Activated CD4-positive, alpha-beta T cell treated with anti-CD3 and anti-CD28 coated beads for 36 hours (primary cell): ENCODE measurements at regions not wholly inside any gene's neighbourhood (a gene's known extent, or its start where the extent isn't known, plus 50 kb on each side); places are given as distances from the start of the nearest gene placed in this dataset.
"Not testable (repeated sequence)": the region's sequence is repeated elsewhere in the genome, so short reads cannot be mapped to it uniquely, and the experiment has no call there.

Experiments used
- ATAC-seq: fragments of 200-7000 bp; cut with Tn5 transposase; one replicate; pipeline ENCODE4 v1.10.0; 2021; ENCODE audit warnings: mild to moderate bottlenecking, moderate library complexity
- CTCF ChIA-PET: fragments of 350-600 bp; sonication (Branson Sonifier 250); formaldehyde crosslinking; loops from one replicate; lab custom pipeline; 2021; ENCODE audit warnings: antibody characterized with exemption; lab: Charles Lee
- POLR2A ChIA-PET: fragments of 350-600 bp; sonication (Branson Sonifier 250); formaldehyde crosslinking; loops from one replicate; lab custom pipeline; 2021; ENCODE audit warnings: antibody characterized with exemption, inconsistent platforms; lab: Charles Lee
- DNase-seq: peaks from one replicate; pipeline ENCODE4 v3.0.0-alpha.2; 2020
- H3K27ac Mint-ChIP-seq: one replicate; pipeline ENCODE4 v1.8.0; 2021; ENCODE audit warnings: mixed read lengths
- H3K27me3 Mint-ChIP-seq: one replicate; pipeline ENCODE4 v1.8.0; 2021; ENCODE audit warnings: mixed read lengths
- H3K36me3 Mint-ChIP-seq: one replicate; pipeline ENCODE4 v1.8.0; 2021; ENCODE audit warnings: low read depth, mixed read lengths
- H3K4me1 Mint-ChIP-seq: one replicate; pipeline ENCODE4 v1.8.0; 2021; ENCODE audit warnings: mixed read lengths
- H3K4me3 Mint-ChIP-seq: one replicate; pipeline ENCODE4 v1.8.0; 2021; ENCODE audit warnings: mild to moderate bottlenecking, moderate library complexity, mixed read lengths
- H3K9me3 Mint-ChIP-seq: one replicate; pipeline ENCODE4 v1.8.0; 2021; ENCODE audit warnings: low read depth, mixed read lengths
- intact Hi-C, 2 experiments: fragments of 100-400 bp; cut with DNase I in 1 of 2; cut with micrococcal nuclease in 1 of 2; formaldehyde crosslinking; loops; one replicate each; pipeline versions ENCODE4 v1.14.2 to v1.15.1; 2022 to 2024; cut with DNase I, micrococcal nuclease

DNA sequence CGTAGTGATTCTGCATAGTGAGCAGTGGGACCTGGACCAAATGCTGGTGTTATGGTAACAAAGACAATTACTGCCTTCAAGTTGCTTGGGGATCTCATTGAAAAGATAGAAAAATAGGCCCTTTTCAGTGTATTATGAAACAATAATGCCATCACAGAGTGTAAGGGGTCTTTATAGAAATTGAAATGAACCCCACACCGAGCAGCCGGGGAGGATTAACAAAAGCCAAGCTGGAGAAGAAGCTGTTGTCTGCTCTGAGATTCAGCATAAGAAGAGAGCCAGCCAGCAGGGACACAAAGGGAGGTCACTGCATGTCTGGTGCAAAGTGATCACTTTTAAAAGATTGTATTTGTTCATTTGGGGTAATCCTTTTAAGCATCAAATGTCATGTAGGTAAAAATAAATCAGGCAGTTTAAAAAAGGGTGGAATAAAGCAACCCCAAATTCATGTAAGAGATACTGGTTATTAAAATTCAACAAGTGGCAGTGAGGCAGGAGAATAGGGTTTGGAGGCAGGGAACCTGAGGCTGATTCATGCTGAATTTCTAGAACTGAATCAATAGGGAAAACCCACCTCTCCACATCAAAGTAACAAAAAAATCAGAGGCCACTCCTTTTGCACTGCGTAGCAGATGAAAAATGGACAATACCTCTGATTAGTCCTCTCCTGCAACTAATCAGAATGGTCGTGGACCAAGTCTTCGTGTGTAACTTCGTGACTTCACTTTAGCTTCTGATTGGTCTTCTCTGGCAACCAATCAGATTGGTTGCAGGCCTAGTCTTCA is 1548.3 kb upstream of the SLC10A2 start:
- CTCF ChIA-PET, result no interaction called here
- Mint-ChIP-seq H3K36me3 (no peaks in the 10 kb centered on the region), H3K27ac (no peak overlapping the region), H3K4me3 (no peak overlapping the region), H3K27me3 (no peaks in the 10 kb centered on the region), H3K4me1 (no peaks in the 10 kb centered on the region), H3K9me3 (peaks cover 5% of the 10 kb centered on the region)
- ATAC-seq (no peak), DNase-seq (no peak)
- intact Hi-C loops, result no loop called here
- POLR2A ChIA-PET, result no interaction called here

GRCh38 chr13:104608331-104608730 is 1542.1 kb upstream of the SLC10A2 start:
- POLR2A ChIA-PET, result no interaction called here
- CTCF ChIA-PET, result no interaction called here
- Mint-ChIP-seq H3K9me3 (no peaks in the 10 kb centered on the region), H3K4me1 (no peaks in the 10 kb centered on the region), H3K36me3 (no peaks in the 10 kb centered on the region), H3K27me3 (no peaks in the 10 kb centered on the region), H3K4me3 (no peak overlapping the region), H3K27ac (no peak overlapping the region)
- intact Hi-C loops, result no loop called here
- no peak for DNase-seq
- ATAC-seq, result no peak

DNA sequence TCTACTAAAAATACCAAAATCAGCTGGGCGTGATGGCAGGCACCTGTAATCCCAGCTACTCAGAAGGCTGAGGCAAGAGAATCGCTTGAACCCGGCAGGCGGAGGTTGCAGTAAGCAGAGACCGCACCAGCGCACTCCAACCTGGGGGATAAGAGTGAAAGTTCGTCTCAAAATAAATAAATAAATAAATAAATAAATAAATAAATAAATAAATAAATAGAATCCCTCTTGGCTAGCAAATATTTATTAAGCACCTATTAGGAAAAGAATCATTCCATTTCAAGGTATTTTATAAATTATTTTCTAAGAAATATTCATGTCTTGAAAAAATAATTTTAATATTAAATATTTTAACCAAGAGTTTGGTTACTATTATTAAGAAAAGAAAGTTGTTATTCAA is 1539.2 kb upstream of the SLC10A2 start:
- POLR2A ChIA-PET, H3K9me3 Mint-ChIP-seq, DNase-seq, ATAC-seq, H3K4me1 Mint-ChIP-seq, H3K4me3 Mint-ChIP-seq, CTCF ChIA-PET, H3K27me3 Mint-ChIP-seq, intact Hi-C loops, H3K27ac Mint-ChIP-seq, H3K36me3 Mint-ChIP-seq: not testable (repeated sequence)

GRCh38 chr13:104597546-104598180 is 1531.4 kb upstream of the SLC10A2 start:
- H3K9me3 Mint-ChIP-seq, result peaks cover 2% of the 10 kb centered on the region
- H3K36me3 Mint-ChIP-seq, result no peaks in the 10 kb centered on the region
- peaks cover 5% of the 10 kb centered on the region for H3K27me3 Mint-ChIP-seq
- no peak overlapping the region for H3K27ac Mint-ChIP-seq
- no peaks in the 10 kb centered on the region for H3K4me1 Mint-ChIP-seq
- no peak overlapping the region for H3K4me3 Mint-ChIP-seq
- POLR2A ChIA-PET, result no interaction called here
- ATAC-seq (no peak), DNase-seq (no peak)
- CTCF ChIA-PET, result no interaction called here
- intact Hi-C loops, result no loop called here

- Mint-ChIP-seq H3K4me3 (no peak overlapping the region), H3K9me3 (no peaks in the 10 kb centered on the region), H3K4me1 (no peaks in the 10 kb centered on the region), H3K36me3 (no peaks in the 10 kb centered on the region), H3K27me3 (peaks cover 3% of the 10 kb centered on the region), H3K27ac (no peak overlapping the region)
- intact Hi-C loops, result no loop called here
- POLR2A ChIA-PET, result no interaction called here
- CTCF ChIA-PET, result no interaction called here
- DNase-seq, result no peak
- ATAC-seq, result no peak
These were observed 1529.3 kb upstream of the SLC10A2 start for GRCh38 chr13:104595511-104595910.

GRCh38 chr13:104594806-104595205 is 1528.6 kb upstream of the SLC10A2 start:
- Mint-ChIP-seq H3K27ac (no peak overlapping the region), H3K4me1 (no peaks in the 10 kb centered on the region), H3K27me3 (peaks cover 3% of the 10 kb centered on the region), H3K4me3 (no peak overlapping the region), H3K9me3 (no peaks in the 10 kb centered on the region), H3K36me3 (no peaks in the 10 kb centered on the region)
- ATAC-seq (no peak), DNase-seq (no peak)
- POLR2A ChIA-PET, result no interaction called here
- CTCF ChIA-PET, result no interaction called here
- intact Hi-C loops, result no loop called here

- H3K36me3 Mint-ChIP-seq, result no peaks in the 10 kb centered on the region
- intact Hi-C loops, result no loop called here
- H3K27me3 Mint-ChIP-seq, result peaks cover 1% of the 10 kb centered on the region
- ATAC-seq (no peak), DNase-seq (no peak)
- CTCF ChIA-PET, result no interaction called here
- no peaks in the 10 kb centered on the region for H3K9me3 Mint-ChIP-seq
- H3K4me3 Mint-ChIP-seq, result no peak overlapping the region
- no peak overlapping the region for H3K27ac Mint-ChIP-seq
- no peaks in the 10 kb centered on the region for H3K4me1 Mint-ChIP-seq
- POLR2A ChIA-PET, result no interaction called here
These were observed 1527.5 kb upstream of the SLC10A2 start for GRCh38 chr13:104593693-104594092.

- ATAC-seq, result no peak
- Mint-ChIP-seq H3K9me3 (no peaks in the 10 kb centered on the region), H3K27me3 (peaks cover 1% of the 10 kb centered on the region), H3K4me1 (no peaks in the 10 kb centered on the region), H3K27ac (no peak overlapping the region), H3K36me3 (no peaks in the 10 kb centered on the region), H3K4me3 (no peak overlapping the region)
- no peak for DNase-seq
- ChIA-PET CTCF (interaction anchor here (0.6 kb wide), 1 partner anchor 53 kb away, joined by 3 read pairs; no protein-coding TSS in a partner anchor), POLR2A (no interaction called here)
- intact Hi-C loops, result no loop called here
These were observed 1527.0 kb upstream of the SLC10A2 start for GRCh38 chr13:104593251-104593576.

- no peaks in the 10 kb centered on the region for H3K9me3 Mint-ChIP-seq
- H3K27ac Mint-ChIP-seq, result no peak overlapping the region
- peaks cover 1% of the 10 kb centered on the region for H3K27me3 Mint-ChIP-seq
- CTCF ChIA-PET, result interaction anchor here (0.6 kb wide), 1 partner anchor 53 kb away, joined by 3 read pairs; no protein-coding TSS in a partner anchor
- no peaks in the 10 kb centered on the region for H3K36me3 Mint-ChIP-seq
- no peak overlapping the region for H3K4me3 Mint-ChIP-seq
- intact Hi-C loops, result no loop called here
- ATAC-seq (no peak), DNase-seq (no peak)
- POLR2A ChIA-PET, result no interaction called here
- no peaks in the 10 kb centered on the region for H3K4me1 Mint-ChIP-seq
These were observed 1526.5 kb upstream of the SLC10A2 start for GRCh38 chr13:104592545-104593250.

GRCh38 chr13:104592127-104592526 is 1525.9 kb upstream of the SLC10A2 start:
- DNase-seq (no peak), ATAC-seq (no peak)
- Mint-ChIP-seq H3K27ac (no peak overlapping the region), H3K36me3 (no peaks in the 10 kb centered on the region), H3K9me3 (no peaks in the 10 kb centered on the region), H3K4me3 (no peak overlapping the region), H3K4me1 (no peaks in the 10 kb centered on the region), H3K27me3 (peaks cover 1% of the 10 kb centered on the region)
- intact Hi-C loops, result no loop called here
- ChIA-PET CTCF (no interaction called here), POLR2A (no interaction called here)

DNA sequence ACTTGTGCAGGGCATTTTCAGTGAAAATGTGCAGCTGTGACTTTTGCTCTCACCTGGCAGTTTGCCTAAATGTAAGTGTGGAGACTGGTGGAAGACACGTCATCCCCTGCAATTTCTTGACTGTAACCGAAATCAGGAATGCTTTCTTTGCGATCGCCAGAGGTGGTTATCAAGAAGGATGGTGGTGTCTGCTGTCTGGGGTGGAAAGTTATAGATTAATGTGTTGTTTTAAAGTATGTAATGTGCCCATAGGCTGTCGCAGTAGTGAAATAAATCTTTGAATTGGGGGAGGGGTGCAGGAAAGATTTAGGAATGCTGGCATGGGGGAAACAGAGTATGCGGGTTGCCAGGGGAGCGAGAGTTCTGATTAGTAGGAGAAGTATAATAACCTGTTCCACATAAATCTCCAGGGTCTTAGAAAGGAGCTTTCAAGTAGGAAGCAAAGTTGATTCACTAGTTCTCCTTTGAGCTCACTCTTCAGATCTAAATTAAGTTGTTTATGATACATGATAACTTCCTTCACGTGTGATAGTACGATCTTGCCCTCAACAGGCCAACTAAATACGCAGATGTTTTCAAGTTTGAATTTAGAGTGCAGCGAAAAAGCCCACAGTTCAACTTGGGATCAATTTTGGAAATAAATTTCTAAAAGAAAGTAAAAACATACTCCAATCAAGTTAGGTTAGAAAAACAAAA is 1520.0 kb upstream of the SLC10A2 start:
- Mint-ChIP-seq H3K9me3 (no peaks in the 10 kb centered on the region), H3K36me3 (no peaks in the 10 kb centered on the region), H3K27me3 (no peaks in the 10 kb centered on the region), H3K4me3 (no peak overlapping the region), H3K4me1 (no peaks in the 10 kb centered on the region), H3K27ac (no peak overlapping the region)
- DNase-seq, result no peak
- ChIA-PET CTCF (no interaction called here), POLR2A (no interaction called here)
- no peak for ATAC-seq
- intact Hi-C loops, result no loop called here
